Testis (tissue), 2 donors: ENCODE measurements at regions not wholly inside any gene's neighbourhood (a gene's known extent, or its start where the extent isn't known, plus 50 kb on each side); places are given as distances from the start of the nearest gene placed in this dataset.

Experiments used
- DNase-seq: peaks from one replicate; pipeline ENCODE4 v3.0.0-alpha.2; 2019
- H3K27ac ChIP-seq, 2 donors: fragments of 200-600 bp; sonication (generic); one replicate each; pipeline ENCODE4 v1.5.1; 2019
- H3K27me3 ChIP-seq: fragments of 200-600 bp; sonication (generic); one replicate; pipeline ENCODE4 v1.5.1; 2019
- H3K36me3 ChIP-seq: fragments of 200-600 bp; sonication (generic); one replicate; pipeline ENCODE4 v1.5.1; 2017; ENCODE audit warnings: low read depth; ENCODE audit errors: missing control alignments
- H3K4me1 ChIP-seq: fragments of 200-600 bp; sonication (generic); one replicate; pipeline ENCODE4 v1.5.1; 2019
- H3K4me3 ChIP-seq, 2 donors: fragments of 200-600 bp; sonication (generic); one replicate each; pipeline ENCODE4 v1.5.1; 2017 to 2019
- H3K9me3 ChIP-seq: fragments of 200-600 bp; sonication (generic); one replicate; pipeline ENCODE4 v1.5.1; 2017
- CTCF ChIP-seq, 3 experiments: fragments of 450-650 bp in 2 of 3; fragments of 200-600 bp in 1 of 3; sonication (generic) in 1 of 3; IDR thresholded peaks; one replicate each; pipeline ENCODE4 v1.5.1; 2016 to 2019; ENCODE audit warnings: antibody characterized with exemption in 3 of 3, mild to moderate bottlenecking in 2 of 3, moderate library complexity in 1 of 3
- POLR2A ChIP-seq: fragments of 450-650 bp; IDR thresholded peaks from one replicate; pipeline ENCODE4 v1.6.1; 2017; ENCODE audit warnings: antibody characterized with exemption, mild to moderate bottlenecking, moderate library complexity
- WGBS, 2 donors: methylation state at CpG; one replicate each; pipeline ENCODE4 v1.1.5; 2018; 5-methylcytosine and 5-hydroxymethylcytosine counted together
- intact Hi-C: fragments of 100-400 bp; cut with DNase I; formaldehyde crosslinking; loops from one replicate; pipeline ENCODE4 v1.15.1; 2023; ENCODE audit warnings: low total_unique reads

DNA sequence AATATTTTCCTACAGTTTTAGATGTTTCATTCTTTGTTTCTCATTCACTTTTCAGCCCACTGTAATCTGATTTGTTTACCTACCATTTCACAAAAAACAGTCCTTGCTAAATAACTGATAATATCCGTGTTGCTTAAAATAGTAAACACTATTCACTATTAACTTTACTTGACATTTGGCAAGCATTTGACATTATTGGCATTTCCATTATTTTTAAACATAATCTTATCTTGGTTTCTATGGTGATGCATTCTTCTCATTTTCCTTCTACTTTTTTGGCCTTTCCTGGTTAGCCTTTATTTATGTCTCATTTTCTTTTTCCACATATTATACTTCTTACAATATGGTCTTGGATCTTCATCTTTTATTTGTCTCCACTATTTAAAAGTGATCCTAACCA, 715.3 kb downstream of the DNAJB9 start:
- Histone ChIP-seq H3K27ac (no peak overlapping the region), H3K9me3 (no peaks in the 10 kb centered on the region), H3K4me1 (no peaks in the 10 kb centered on the region), H3K27me3 (no peaks in the 10 kb centered on the region), H3K4me3 (no peak overlapping the region), H3K36me3 (no peaks in the 10 kb centered on the region)
- no peak for DNase-seq
- 24 to 26% methylated on average over 1 of the region's 1 CpG for WGBS, 2 donors
- TF ChIP-seq POLR2A: no peak
- no peak for TF ChIP-seq CTCF (IDR thresholded peaks at IDR 0.05)
- intact Hi-C loops: no loop called here

- Histone ChIP-seq H3K27me3 (no peaks in the 10 kb centered on the region), H3K36me3 (no peaks in the 10 kb centered on the region), H3K4me1 (no peaks in the 10 kb centered on the region), H3K27ac (no peak overlapping the region), H3K9me3 (no peaks in the 10 kb centered on the region), H3K4me3 (no peak overlapping the region)
- DNase-seq: no peak
- WGBS, 2 donors: 51 to 59% methylated on average over 2 of the region's 2 CpGs
- intact Hi-C loops: no loop called here
- TF ChIP-seq CTCF (IDR thresholded peaks at IDR 0.05) (no peak), POLR2A (no peak)
Observed at GRCh38 chr7:109295158-109295557, 725.5 kb downstream of the DNAJB9 start.

DNA sequence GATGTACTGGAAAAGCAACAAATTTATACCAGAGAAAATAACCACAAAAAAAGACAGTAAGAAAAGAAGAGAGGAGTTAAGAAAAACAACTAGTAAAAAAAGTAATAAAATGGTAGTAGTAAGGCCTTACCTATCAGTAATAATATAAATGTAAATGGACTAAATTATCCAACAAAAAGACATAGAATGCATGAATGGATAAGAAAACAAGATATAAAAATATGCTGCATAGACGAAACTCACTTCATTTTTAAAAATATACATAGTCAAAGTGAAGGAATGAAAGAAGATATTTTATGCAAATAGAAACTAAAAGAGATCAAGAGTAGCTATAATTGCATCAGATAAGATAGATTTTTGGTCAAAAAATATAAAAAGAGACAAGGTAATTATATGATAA, 739.1 kb downstream of the DNAJB9 start:
- 93 to 97% methylated on average over 1 of the region's 1 CpG for WGBS, 2 donors
- H3K9me3 ChIP-seq: no peaks in the 10 kb centered on the region
- TF ChIP-seq POLR2A (no peak), CTCF (IDR thresholded peaks at IDR 0.05) (no peak)
- no peak overlapping the region for H3K27ac ChIP-seq
- H3K27me3 ChIP-seq: no peaks in the 10 kb centered on the region
- intact Hi-C loops: no loop called here
- no peaks in the 10 kb centered on the region for H3K36me3 ChIP-seq
- no peak overlapping the region for H3K4me3 ChIP-seq
- no peak for DNase-seq
- H3K4me1 ChIP-seq: no peaks in the 10 kb centered on the region

DNA sequence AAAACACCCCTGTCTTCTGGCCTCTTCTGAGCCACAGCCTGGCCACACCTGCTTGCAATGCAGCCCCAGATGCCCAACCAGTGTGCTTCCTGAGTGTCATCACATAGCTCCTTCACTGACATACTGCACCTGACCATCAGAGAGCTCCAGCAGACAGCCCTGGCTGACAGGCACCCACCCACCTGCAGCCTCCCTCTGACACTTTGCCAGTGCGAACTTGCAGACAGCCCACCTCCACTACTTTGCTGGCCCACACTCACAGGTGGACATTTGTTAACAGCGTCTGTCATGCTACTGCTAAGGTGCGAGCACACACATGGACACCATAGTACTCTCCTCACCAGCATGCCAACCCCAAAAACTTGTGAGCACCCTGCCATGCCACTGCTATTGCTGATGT, 740.1 kb downstream of the DNAJB9 start:
- WGBS, 2 donors: 96 to 100% methylated on average over 3 of the region's 3 CpGs
- no peak for DNase-seq
- Histone ChIP-seq H3K9me3 (no peaks in the 10 kb centered on the region), H3K27ac (no peak overlapping the region), H3K27me3 (no peaks in the 10 kb centered on the region), H3K4me1 (no peaks in the 10 kb centered on the region), H3K4me3 (no peak overlapping the region), H3K36me3 (no peaks in the 10 kb centered on the region)
- TF ChIP-seq CTCF (IDR thresholded peaks at IDR 0.05): no peak
- TF ChIP-seq POLR2A: no peak
- intact Hi-C loops: no loop called here

GRCh38 chr7:109318136-109318535, 748.5 kb downstream of the DNAJB9 start:
- TF ChIP-seq CTCF (IDR thresholded peaks at IDR 0.05): no peak
- TF ChIP-seq POLR2A: no peak
- intact Hi-C loops: no loop called here
- DNase-seq: no peak
- Histone ChIP-seq H3K9me3 (no peaks in the 10 kb centered on the region), H3K36me3 (no peaks in the 10 kb centered on the region), H3K27me3 (no peaks in the 10 kb centered on the region), H3K4me3 (no peak overlapping the region), H3K27ac (no peak overlapping the region), H3K4me1 (no peaks in the 10 kb centered on the region)
